22Rv1 (cell line): ENCODE measurements at regions not wholly inside any gene's neighbourhood (a gene's known extent, or its start where the extent isn't known, plus 50 kb on each side); places are given as distances from the start of the nearest gene placed in this dataset.

Experiments used
- H3K27ac ChIP-seq: fragments of 450-650 bp; 2 replicates; pipeline ENCODE4 v1.5.1; 2017
- CTCF ChIP-seq: fragments of 450-650 bp; IDR thresholded peaks from 2 replicates; pipeline ENCODE4 v1.5.1; 2017; ENCODE audit warnings: mild to moderate bottlenecking
- ZFX ChIP-seq: fragments of 450-650 bp; IDR thresholded peaks from 2 replicates; pipeline ENCODE4 v1.6.1; 2017; ENCODE audit warnings: antibody characterized with exemption, borderline replicate concordance

DNA sequence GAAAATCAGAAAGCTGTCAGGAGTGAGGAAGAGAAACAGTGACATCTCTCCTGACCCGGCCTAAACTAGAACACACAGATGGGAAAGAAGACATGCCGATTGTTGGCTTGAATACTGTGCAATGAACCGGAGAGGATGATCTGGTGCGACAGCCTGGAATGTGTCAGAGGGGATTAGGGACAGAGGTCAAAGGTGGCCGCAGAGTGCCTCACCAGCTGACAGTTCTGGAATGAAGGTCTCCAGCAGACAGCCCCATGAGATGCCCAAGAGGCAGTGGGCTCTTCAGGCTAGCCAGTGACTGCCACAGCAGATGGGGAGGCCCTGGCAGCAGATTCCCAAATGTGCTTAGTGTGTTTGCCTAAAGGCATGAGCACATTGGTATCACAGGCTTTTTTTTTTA, 623.2 kb downstream of the CDH8 start:
- TF ChIP-seq ZFX (no peak), CTCF (no peak)
- no peak overlapping the region for H3K27ac ChIP-seq

DNA sequence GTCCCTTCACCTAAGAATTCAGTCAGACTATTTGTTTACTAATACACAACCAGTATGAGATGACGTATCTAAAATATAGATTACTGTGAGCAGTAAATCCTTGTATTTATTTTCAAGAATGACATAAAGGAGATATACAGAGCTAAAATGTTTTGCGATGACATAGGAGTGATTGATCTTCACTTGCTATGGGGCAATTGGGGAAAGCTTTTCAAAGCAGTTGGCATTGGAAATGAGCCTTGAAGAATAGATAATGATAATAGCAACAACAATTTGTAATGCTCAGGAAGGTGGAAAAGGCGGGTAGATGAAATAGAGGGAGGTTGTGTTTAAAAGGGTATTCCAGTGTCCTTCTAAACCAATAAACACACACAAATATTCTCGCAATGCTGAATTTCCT, 623.7 kb downstream of the CDH8 start:
- no peak for TF ChIP-seq CTCF
- no peak for TF ChIP-seq ZFX
- no peak overlapping the region for H3K27ac ChIP-seq

GRCh38 chr16:61409604-61410003, 626.6 kb downstream of the CDH8 start:
- TF ChIP-seq ZFX (no peak), CTCF (no peak)
- no peak overlapping the region for H3K27ac ChIP-seq

DNA sequence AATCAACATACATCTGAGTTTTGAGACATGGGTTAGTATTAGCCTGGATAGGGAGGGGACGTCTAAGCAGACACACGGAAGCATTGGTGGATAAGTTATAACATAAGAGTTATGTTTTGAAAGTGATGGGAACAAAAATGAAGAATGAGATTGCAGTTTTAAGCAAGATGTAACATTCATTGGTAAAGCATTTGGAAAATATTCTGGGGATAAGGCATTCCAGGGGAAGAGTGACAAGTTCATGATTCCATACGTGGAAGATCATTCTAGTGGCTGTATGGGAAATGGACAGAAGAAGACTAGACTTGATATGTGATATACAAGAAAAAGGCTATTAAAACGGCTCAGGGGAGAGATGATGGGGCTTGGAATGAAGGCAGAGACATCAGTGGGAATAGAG, 632.9 kb downstream of the CDH8 start:
- TF ChIP-seq ZFX: no peak
- TF ChIP-seq CTCF: no peak
- H3K27ac ChIP-seq: no peak overlapping the region

DNA sequence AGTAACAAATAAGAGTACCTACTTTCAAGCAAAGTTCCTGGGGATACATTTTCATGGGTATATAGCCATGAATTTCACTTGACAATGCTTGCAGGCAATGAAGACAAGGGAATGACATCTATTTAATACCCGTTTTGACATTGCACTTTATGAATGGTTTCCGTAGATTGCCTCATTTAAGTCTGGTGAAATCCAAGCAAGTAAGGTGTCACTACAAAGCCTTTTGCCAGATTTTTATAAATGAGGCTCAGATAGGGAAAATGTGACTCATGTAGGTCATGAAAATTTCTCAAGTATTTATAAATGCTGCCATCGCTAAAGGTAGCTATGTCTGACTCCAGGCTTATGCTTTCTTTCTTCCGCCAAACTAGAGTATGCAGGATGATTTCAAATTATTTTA, 644.3 kb downstream of the CDH8 start:
- TF ChIP-seq CTCF: no peak
- H3K27ac ChIP-seq: no peak overlapping the region

DNA sequence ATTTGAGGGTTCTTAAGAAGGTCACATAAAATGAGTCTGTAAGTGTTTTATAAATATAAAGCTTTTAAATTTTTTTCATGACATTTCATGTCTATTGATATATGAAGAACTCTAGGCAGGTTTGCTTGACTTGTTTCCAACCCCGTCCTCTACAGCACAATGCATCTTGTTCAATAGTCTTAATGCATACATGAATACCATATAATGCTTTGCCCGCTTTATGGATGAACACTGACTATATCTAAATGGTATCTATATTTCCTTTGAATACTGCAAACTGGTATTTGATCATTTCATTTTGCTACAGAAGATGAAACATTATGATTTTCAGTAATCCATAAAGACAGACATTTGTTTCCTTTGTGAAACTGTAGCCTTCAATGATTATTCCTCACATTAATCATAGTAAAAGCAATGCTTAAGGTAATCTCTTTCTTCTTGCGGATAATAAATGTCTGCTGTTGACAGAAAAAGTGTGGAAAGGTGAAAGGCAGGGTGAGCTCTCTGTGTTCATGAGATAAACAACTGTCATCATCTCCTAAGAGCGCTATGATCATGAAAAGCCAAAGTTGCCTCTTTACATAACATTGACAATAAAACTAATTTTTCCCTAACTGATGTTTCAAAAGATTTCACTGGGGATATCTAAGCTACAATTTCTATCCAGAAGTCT, 645.1 kb downstream of the CDH8 start:
- TF ChIP-seq ZFX (no peak), CTCF (no peak)
- no peak overlapping the region for H3K27ac ChIP-seq

DNA sequence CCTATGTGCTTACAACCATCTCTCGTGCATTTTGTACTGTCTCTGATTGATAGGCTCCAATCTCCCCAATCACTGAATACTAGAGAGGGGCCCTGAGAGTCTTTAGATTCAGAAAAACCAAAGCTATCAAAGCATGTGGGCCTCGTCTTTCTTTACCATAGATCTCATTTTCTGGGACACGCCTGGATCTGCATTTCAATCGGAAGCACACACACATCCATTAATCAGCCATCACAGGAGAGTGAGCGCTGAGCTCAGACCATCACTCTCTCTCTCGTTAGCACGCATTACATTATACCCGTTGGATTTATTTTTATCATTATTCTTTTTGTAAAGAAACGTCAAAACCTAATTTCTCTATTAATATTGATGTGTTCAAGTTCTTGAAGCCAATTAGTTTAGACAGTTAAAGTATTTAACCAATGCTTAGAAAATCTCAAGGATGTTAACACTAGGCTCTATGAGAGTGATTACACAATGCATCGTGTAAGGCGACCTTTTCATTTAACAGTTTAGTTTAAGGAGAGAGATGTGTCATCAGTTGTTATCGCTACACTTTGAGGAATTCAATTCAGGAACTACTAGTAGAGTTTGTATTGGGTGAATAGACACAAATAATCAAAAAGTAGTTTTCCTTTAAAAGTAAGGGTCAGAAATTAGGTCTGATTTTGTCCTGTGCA, 650.7 kb downstream of the CDH8 start:
- TF ChIP-seq ZFX: no peak
- no peak for TF ChIP-seq CTCF

More for the DNA sequence above, 650.7 kb downstream of the CDH8 start:
- no peak overlapping the region for H3K27ac ChIP-seq
